ENCODE measurements at regions not wholly inside any gene's neighbourhood (a gene's known extent, or its start where the extent isn't known, plus 50 kb on each side); places are given as distances from the start of the nearest gene placed in this dataset.
"Not testable (repeated sequence)": the region's sequence is repeated elsewhere in the genome, so short reads cannot be mapped to it uniquely, and the experiment has no call there.

GRCh38 chr6:4632421-4632820, 143.8 kb upstream of the CDYL start:
- FAIRE-seq (no peak), DNase-seq (ENCODE audit: insufficient read length, low spot score) (no peak)
- TF ChIP-seq SPI1 (IDR thresholded peaks at IDR 0.05; ENCODE audit: low read depth, low read length) = no peak
- TF ChIP-seq PAX5 (IDR thresholded peaks at IDR 0.05; ENCODE audit: insufficient read depth, low read length, severe bottlenecking) = no peak
- TF ChIP-seq TAF1 (IDR thresholded peaks at IDR 0.05; ENCODE audit: low read depth, low read length) = no peak
- no peak for TF ChIP-seq POU2F2 (IDR thresholded peaks at IDR 0.05; ENCODE audit: low read depth, low read length)
- no peak for TF ChIP-seq POLR2AphosphoS5 (IDR thresholded peaks at IDR 0.05; ENCODE audit: low read depth, low read length)
- TF ChIP-seq POLR2A (IDR thresholded peaks at IDR 0.05; ENCODE audit: low read depth, low read length) = no peak

GRCh38 chr6:4629789-4630188, 146.4 kb upstream of the CDYL start:
- DNase-seq (ENCODE audit: insufficient read length, low spot score); FAIRE-seq: not testable (repeated sequence)

GRCh38 chr6:4625557-4625956, 150.6 kb upstream of the CDYL start:
- DNase-seq (ENCODE audit: insufficient read length, low spot score) (no peak), FAIRE-seq (no peak)
- no peak for TF ChIP-seq SPI1 (IDR thresholded peaks at IDR 0.05; ENCODE audit: low read depth, low read length)
- no peak for TF ChIP-seq POLR2AphosphoS5 (IDR thresholded peaks at IDR 0.05; ENCODE audit: low read depth, low read length)
- no peak for TF ChIP-seq POU2F2 (IDR thresholded peaks at IDR 0.05; ENCODE audit: low read depth, low read length)
- TF ChIP-seq TAF1 (IDR thresholded peaks at IDR 0.05; ENCODE audit: low read depth, low read length) = no peak

- FAIRE-seq (no peak), DNase-seq (ENCODE audit: insufficient read length, low spot score) (no peak)
- TF ChIP-seq POU2F2 (IDR thresholded peaks at IDR 0.05; ENCODE audit: low read depth, low read length) = no peak
- TF ChIP-seq PAX5 (IDR thresholded peaks at IDR 0.05; ENCODE audit: insufficient read depth, low read length, severe bottlenecking) = no peak
- no peak for TF ChIP-seq TAF1 (IDR thresholded peaks at IDR 0.05; ENCODE audit: low read depth, low read length)
- TF ChIP-seq POLR2A (IDR thresholded peaks at IDR 0.05; ENCODE audit: low read depth, low read length) = no peak
- no peak for TF ChIP-seq SPI1 (IDR thresholded peaks at IDR 0.05; ENCODE audit: low read depth, low read length)
- TF ChIP-seq POLR2AphosphoS5 (IDR thresholded peaks at IDR 0.05; ENCODE audit: low read depth, low read length) = no peak
Measured at GRCh38 chr6:4624726-4625125, 151.5 kb upstream of the CDYL start.

GRCh38 chr6:4620284-4621151, 155.7 kb upstream of the CDYL start:
- FAIRE-seq = no peak
- TF ChIP-seq POLR2AphosphoS5 (IDR thresholded peaks at IDR 0.05; ENCODE audit: low read depth, low read length) = no peak
- no peak for TF ChIP-seq SPI1 (IDR thresholded peaks at IDR 0.05; ENCODE audit: low read depth, low read length)
- TF ChIP-seq TAF1 (IDR thresholded peaks at IDR 0.05; ENCODE audit: low read depth, low read length) = no peak
- no peak for TF ChIP-seq POLR2A (IDR thresholded peaks at IDR 0.05; ENCODE audit: low read depth, low read length)
- TF ChIP-seq POU2F2 (IDR thresholded peaks at IDR 0.05; ENCODE audit: low read depth, low read length) = no peak
- TF ChIP-seq PAX5 (IDR thresholded peaks at IDR 0.05; ENCODE audit: insufficient read depth, low read length, severe bottlenecking) = no peak
- no peak for DNase-seq (ENCODE audit: insufficient read length, low spot score)

- FAIRE-seq (no peak), DNase-seq (ENCODE audit: insufficient read length, low spot score) (no peak)
- no peak for TF ChIP-seq POLR2A (IDR thresholded peaks at IDR 0.05; ENCODE audit: low read depth, low read length)
- no peak for TF ChIP-seq TAF1 (IDR thresholded peaks at IDR 0.05; ENCODE audit: low read depth, low read length)
- TF ChIP-seq PAX5 (IDR thresholded peaks at IDR 0.05; ENCODE audit: insufficient read depth, low read length, severe bottlenecking) = no peak
Measured at GRCh38 chr6:4616311-4616710, 159.9 kb upstream of the CDYL start.

GRCh38 chr6:4615891-4616290, 160.3 kb upstream of the CDYL start:
- TF ChIP-seq TAF1 (IDR thresholded peaks at IDR 0.05; ENCODE audit: low read depth, low read length) = no peak
- DNase-seq (ENCODE audit: insufficient read length, low spot score) = no peak
- FAIRE-seq = no peak

- TF ChIP-seq SPI1 (IDR thresholded peaks at IDR 0.05; ENCODE audit: low read depth, low read length) = no peak
- no peak for TF ChIP-seq TAF1 (IDR thresholded peaks at IDR 0.05; ENCODE audit: low read depth, low read length)
- TF ChIP-seq POU2F2 (IDR thresholded peaks at IDR 0.05; ENCODE audit: low read depth, low read length) = no peak
- TF ChIP-seq POLR2AphosphoS5 (IDR thresholded peaks at IDR 0.05; ENCODE audit: low read depth, low read length) = no peak
- TF ChIP-seq POLR2A (IDR thresholded peaks at IDR 0.05; ENCODE audit: low read depth, low read length) = no peak
- no peak for TF ChIP-seq PAX5 (IDR thresholded peaks at IDR 0.05; ENCODE audit: insufficient read depth, low read length, severe bottlenecking)
- no peak for DNase-seq (ENCODE audit: insufficient read length, low spot score)
- no peak for FAIRE-seq
Measured at GRCh38 chr6:4615231-4615630, 161.0 kb upstream of the CDYL start.

GRCh38 chr6:4614637-4615036, 161.6 kb upstream of the CDYL start:
- TF ChIP-seq POU2F2 (IDR thresholded peaks at IDR 0.05; ENCODE audit: low read depth, low read length) = no peak
- no peak for TF ChIP-seq TAF1 (IDR thresholded peaks at IDR 0.05; ENCODE audit: low read depth, low read length)
- no peak for TF ChIP-seq SPI1 (IDR thresholded peaks at IDR 0.05; ENCODE audit: low read depth, low read length)
- TF ChIP-seq POLR2AphosphoS5 (IDR thresholded peaks at IDR 0.05; ENCODE audit: low read depth, low read length) = no peak
- no peak for TF ChIP-seq PAX5 (IDR thresholded peaks at IDR 0.05; ENCODE audit: insufficient read depth, low read length, severe bottlenecking)
- TF ChIP-seq POLR2A (IDR thresholded peaks at IDR 0.05; ENCODE audit: low read depth, low read length) = no peak
- no peak for DNase-seq (ENCODE audit: insufficient read length, low spot score)
- no peak for FAIRE-seq

GRCh38 chr6:4613795-4614194, 162.4 kb upstream of the CDYL start:
- FAIRE-seq (no peak), DNase-seq (ENCODE audit: insufficient read length, low spot score) (no peak)
- no peak for TF ChIP-seq SPI1 (IDR thresholded peaks at IDR 0.05; ENCODE audit: low read depth, low read length)

GRCh38 chr6:4613381-4613780, 162.8 kb upstream of the CDYL start:
- no peak for DNase-seq (ENCODE audit: insufficient read length, low spot score)
- TF ChIP-seq POU2F2 (IDR thresholded peaks at IDR 0.05; ENCODE audit: low read depth, low read length) = no peak
- no peak for TF ChIP-seq TAF1 (IDR thresholded peaks at IDR 0.05; ENCODE audit: low read depth, low read length)
- no peak for TF ChIP-seq POLR2A (IDR thresholded peaks at IDR 0.05; ENCODE audit: low read depth, low read length)
- no peak for TF ChIP-seq SPI1 (IDR thresholded peaks at IDR 0.05; ENCODE audit: low read depth, low read length)
- TF ChIP-seq PAX5 (IDR thresholded peaks at IDR 0.05; ENCODE audit: insufficient read depth, low read length, severe bottlenecking) = no peak
- TF ChIP-seq POLR2AphosphoS5 (IDR thresholded peaks at IDR 0.05; ENCODE audit: low read depth, low read length) = no peak
- FAIRE-seq = no peak

All from GM12891 (cell line).